GM23338 (cell line): ENCODE measurements at regions not wholly inside any gene's neighbourhood (a gene's known extent, or its start where the extent isn't known, plus 50 kb on each side); places are given as distances from the start of the nearest gene placed in this dataset.

Source experiments
- ATAC-seq: fragments of 200-7000 bp; cut with Tn5 transposase; 3 replicates; pipeline ENCODE4 v1.9.1; 2020
- DNase-seq: peaks from one replicate; pipeline ENCODE4 v3.0.0-alpha.2; 2015; ENCODE audit warnings: low spot score
- H2AFZ ChIP-seq: fragments of 200-600 bp; sonication (generic); 2 replicates; pipeline ENCODE4 v1.8.0; 2016; ENCODE audit warnings: antibody characterized with exemption, mild to moderate bottlenecking, moderate library complexity
- H3F3A ChIP-seq: fragments of 200-600 bp; sonication (generic); replicated peaks from 2 replicates; pipeline ENCODE4 v1.8.0; 2017; ENCODE audit warnings: antibody characterized with exemption, mixed run types, low read depth
- H3K27ac ChIP-seq: fragments of 200-600 bp; sonication (generic); 2 replicates; pipeline ENCODE4 v1.6.1; 2016; ENCODE audit warnings: low read depth
- H3K27me3 ChIP-seq: fragments of 200-600 bp; sonication (generic); 2 replicates; pipeline ENCODE4 v1.8.0; 2016; ENCODE audit warnings: mild to moderate bottlenecking, mixed run types, moderate library complexity; ENCODE audit not compliant: insufficient read depth
- H3K36me3 ChIP-seq: fragments of 200-600 bp; sonication (generic); 2 replicates; pipeline ENCODE4 v1.8.0; 2016; ENCODE audit warnings: mild to moderate bottlenecking; ENCODE audit not compliant: insufficient read depth
- H3K4me1 ChIP-seq: fragments of 200-600 bp; sonication (generic); 2 replicates; pipeline ENCODE4 v1.8.0; 2016; ENCODE audit warnings: mild to moderate bottlenecking, moderate library complexity; ENCODE audit not compliant: insufficient read depth
- H3K4me2 ChIP-seq: fragments of 200-600 bp; sonication (generic); 2 replicates; pipeline ENCODE4 v1.7.1; 2017; ENCODE audit warnings: mixed run types
- H3K4me3 ChIP-seq: fragments of 200-600 bp; sonication (generic); 2 replicates; pipeline ENCODE4 v1.6.1; 2016; ENCODE audit warnings: mixed run types
- H3K79me2 ChIP-seq: fragments of 200-600 bp; sonication (generic); replicated peaks from 2 replicates; pipeline ENCODE4 v1.8.0; 2017; ENCODE audit warnings: mild to moderate bottlenecking; ENCODE audit not compliant: insufficient read depth
- H3K9me2 ChIP-seq: fragments of 200-600 bp; sonication (generic); 2 replicates; pipeline ENCODE4 v1.8.0; 2017; ENCODE audit not compliant: insufficient read depth
- H4K20me1 ChIP-seq: fragments of 200-600 bp; sonication (generic); replicated peaks from 2 replicates; pipeline ENCODE4 v1.8.0; 2017; ENCODE audit warnings: mild to moderate bottlenecking; ENCODE audit not compliant: insufficient read depth
- H3K27ac Mint-ChIP-seq: 2 replicates; pipeline ENCODE4 v1.8.0; 2020; ENCODE audit warnings: inconsistent platforms, mild to moderate bottlenecking, moderate library complexity, mixed read lengths
- H3K27me3 Mint-ChIP-seq: 3 replicates; pipeline ENCODE4 v1.8.0; 2022; ENCODE audit warnings: low read depth, mild to moderate bottlenecking, moderate library complexity, mixed read lengths, inconsistent platforms; ENCODE audit not compliant: insufficient read depth, poor library complexity
- H3K36me3 Mint-ChIP-seq: 3 replicates; pipeline ENCODE4 v1.8.0; 2021; ENCODE audit warnings: low read depth, mild to moderate bottlenecking, inconsistent platforms, moderate library complexity, mixed read lengths
- H3K4me1 Mint-ChIP-seq: 3 replicates; pipeline ENCODE4 v1.8.0; 2020; ENCODE audit warnings: mild to moderate bottlenecking, inconsistent platforms, mixed read lengths
- H3K4me3 Mint-ChIP-seq: 3 replicates; pipeline ENCODE4 v1.8.0; 2021; ENCODE audit warnings: moderate library complexity, mild to moderate bottlenecking, inconsistent platforms, mixed read lengths
- H3K9me3 Mint-ChIP-seq: 3 replicates; pipeline ENCODE4 v1.8.0; 2020; ENCODE audit warnings: moderate library complexity, mild to moderate bottlenecking, inconsistent platforms, mixed read lengths
- CREB1 ChIP-seq: fragments of 250-450 bp; sonication (Bioruptor Pico); IDR thresholded peaks from 2 replicates; pipeline ENCODE4 v1.5.0; 2020; ENCODE audit warnings: low read depth, mild to moderate bottlenecking, moderate library complexity
- EZH2 ChIP-seq: fragments of 200-600 bp; sonication (generic); IDR thresholded peaks from one replicate; pipeline ENCODE4 v1.8.0; 2017; ENCODE audit warnings: antibody characterized with exemption, mild to moderate bottlenecking, low read depth; ENCODE audit not compliant: unreplicated experiment
- EZH2phosphoT487 ChIP-seq: fragments of 200-600 bp; sonication (generic); IDR thresholded peaks from one replicate; pipeline ENCODE4 v1.8.1; 2018; ENCODE audit warnings: antibody characterized with exemption; ENCODE audit not compliant: unreplicated experiment
- JUNB ChIP-seq: IDR thresholded peaks from one replicate; pipeline ENCODE4 v1.6.1; 2016; ENCODE audit warnings: antibody characterized with exemption; ENCODE audit not compliant: unreplicated experiment
- NANOG ChIP-seq: IDR thresholded peaks from 2 replicates; pipeline ENCODE4 v1.6.1; 2016; ENCODE audit warnings: antibody characterized with exemption, borderline replicate concordance
- POLR2AphosphoS5 ChIP-seq: IDR thresholded peaks from 2 replicates; pipeline ENCODE4 v1.6.1; 2016; ENCODE audit warnings: antibody characterized with exemption, low read depth
- STAT1 ChIP-seq: IDR thresholded peaks from one replicate; pipeline ENCODE4 v1.6.1; 2016; ENCODE audit warnings: antibody characterized with exemption; ENCODE audit not compliant: unreplicated experiment
- ZNF114 ChIP-seq: fragments of 250-450 bp; sonication (Bioruptor Pico); IDR thresholded peaks from 2 replicates; pipeline ENCODE4 v1.5.0; 2020; ENCODE audit warnings: mild to moderate bottlenecking, moderate library complexity
- ZNF331 ChIP-seq: fragments of 250-450 bp; sonication (Bioruptor Pico); IDR thresholded peaks from 2 replicates; pipeline ENCODE4 v1.5.0; 2020; ENCODE audit warnings: low read depth, mild to moderate bottlenecking, moderate library complexity
- TF ChIP-seq, protein P1 (sequence below): IDR thresholded peaks from 2 replicates; pipeline ENCODE4 v1.6.1; 2016; ENCODE audit warnings: antibody characterized with exemption
- TF ChIP-seq, protein P2 (sequence below), 2 experiments: fragments of 200-600 bp in 1 of 2; sonication (generic) in 1 of 2; conservative IDR thresholded peaks; 2 replicates each; pipeline versions ENCODE4 v1.5.1 to v1.6.1; 2016 to 2017; ENCODE audit warnings: antibody characterized with exemption in 2 of 2, low read depth in 2 of 2, mild to moderate bottlenecking in 2 of 2, moderate library complexity in 1 of 2
- TF ChIP-seq, protein P3 (sequence below): IDR thresholded peaks from one replicate; pipeline ENCODE4 v1.6.1; 2018; ENCODE audit warnings: antibody characterized with exemption; ENCODE audit not compliant: unreplicated experiment

DNA sequence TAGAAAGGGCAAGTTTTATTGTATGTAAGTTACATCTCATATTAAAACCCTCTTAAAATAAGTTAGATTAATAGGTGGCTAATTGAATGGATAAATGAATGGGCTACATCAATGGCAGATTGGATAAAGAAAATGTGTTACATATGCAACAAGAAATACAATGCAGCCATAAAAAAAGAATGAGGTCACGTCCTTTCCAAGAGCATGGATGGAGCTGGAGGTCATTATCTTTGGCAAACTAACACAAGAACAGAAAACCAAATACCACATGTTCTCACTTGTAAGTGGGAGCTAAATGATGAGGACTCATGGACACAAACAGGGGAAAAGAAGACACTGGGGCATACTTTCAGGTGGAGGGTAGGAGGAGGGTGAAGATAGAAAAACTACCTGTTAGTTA is 182.2 kb upstream of the GNAI1 start:
- Mint-ChIP-seq H3K27me3 (no peaks in the 10 kb centered on the region), H3K4me1 (no peaks in the 10 kb centered on the region; the same call in 2 of the 3 replicates), H3K4me3 (no peak overlapping the region), H3K27ac (no peak overlapping the region), H3K9me3 (peaks cover 5% of the 10 kb centered on the region), H3K36me3 (peaks cover 2% of the 10 kb centered on the region; the same call in 2 of the 3 replicates)
- Histone ChIP-seq H3K27me3 (no peaks in the 10 kb centered on the region), H3F3A (no peaks in the 10 kb centered on the region), H4K20me1 (no peaks in the 10 kb centered on the region), H3K9me2 (no peaks in the 10 kb centered on the region), H3K27ac (no peak overlapping the region), H3K4me1 (peaks cover 4% of the 10 kb centered on the region; the same call in 1 of the 2 replicates), H2AFZ (no peak overlapping the region), H3K4me3 (no peak overlapping the region), H3K4me2 (no peak overlapping the region), H3K79me2 (no peaks in the 10 kb centered on the region), H3K36me3 (0 out of 2 replicates have a peak, but pooled peaks cover 2% of the 10 kb centered on the region)
- DNase-seq (no peak), ATAC-seq (no peak)
- TF ChIP-seq, protein P1, sequence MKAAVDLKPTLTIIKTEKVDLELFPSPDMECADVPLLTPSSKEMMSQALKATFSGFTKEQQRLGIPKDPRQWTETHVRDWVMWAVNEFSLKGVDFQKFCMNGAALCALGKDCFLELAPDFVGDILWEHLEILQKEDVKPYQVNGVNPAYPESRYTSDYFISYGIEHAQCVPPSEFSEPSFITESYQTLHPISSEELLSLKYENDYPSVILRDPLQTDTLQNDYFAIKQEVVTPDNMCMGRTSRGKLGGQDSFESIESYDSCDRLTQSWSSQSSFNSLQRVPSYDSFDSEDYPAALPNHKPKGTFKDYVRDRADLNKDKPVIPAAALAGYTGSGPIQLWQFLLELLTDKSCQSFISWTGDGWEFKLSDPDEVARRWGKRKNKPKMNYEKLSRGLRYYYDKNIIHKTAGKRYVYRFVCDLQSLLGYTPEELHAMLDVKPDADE = no peak
- TF ChIP-seq, protein P2, sequence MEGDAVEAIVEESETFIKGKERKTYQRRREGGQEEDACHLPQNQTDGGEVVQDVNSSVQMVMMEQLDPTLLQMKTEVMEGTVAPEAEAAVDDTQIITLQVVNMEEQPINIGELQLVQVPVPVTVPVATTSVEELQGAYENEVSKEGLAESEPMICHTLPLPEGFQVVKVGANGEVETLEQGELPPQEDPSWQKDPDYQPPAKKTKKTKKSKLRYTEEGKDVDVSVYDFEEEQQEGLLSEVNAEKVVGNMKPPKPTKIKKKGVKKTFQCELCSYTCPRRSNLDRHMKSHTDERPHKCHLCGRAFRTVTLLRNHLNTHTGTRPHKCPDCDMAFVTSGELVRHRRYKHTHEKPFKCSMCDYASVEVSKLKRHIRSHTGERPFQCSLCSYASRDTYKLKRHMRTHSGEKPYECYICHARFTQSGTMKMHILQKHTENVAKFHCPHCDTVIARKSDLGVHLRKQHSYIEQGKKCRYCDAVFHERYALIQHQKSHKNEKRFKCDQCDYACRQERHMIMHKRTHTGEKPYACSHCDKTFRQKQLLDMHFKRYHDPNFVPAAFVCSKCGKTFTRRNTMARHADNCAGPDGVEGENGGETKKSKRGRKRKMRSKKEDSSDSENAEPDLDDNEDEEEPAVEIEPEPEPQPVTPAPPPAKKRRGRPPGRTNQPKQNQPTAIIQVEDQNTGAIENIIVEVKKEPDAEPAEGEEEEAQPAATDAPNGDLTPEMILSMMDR (conservative IDR thresholded peaks at IDR 0.05; ENCODE audit: low read depth in 2 of 2) = no peak
- TF ChIP-seq, protein P3, sequence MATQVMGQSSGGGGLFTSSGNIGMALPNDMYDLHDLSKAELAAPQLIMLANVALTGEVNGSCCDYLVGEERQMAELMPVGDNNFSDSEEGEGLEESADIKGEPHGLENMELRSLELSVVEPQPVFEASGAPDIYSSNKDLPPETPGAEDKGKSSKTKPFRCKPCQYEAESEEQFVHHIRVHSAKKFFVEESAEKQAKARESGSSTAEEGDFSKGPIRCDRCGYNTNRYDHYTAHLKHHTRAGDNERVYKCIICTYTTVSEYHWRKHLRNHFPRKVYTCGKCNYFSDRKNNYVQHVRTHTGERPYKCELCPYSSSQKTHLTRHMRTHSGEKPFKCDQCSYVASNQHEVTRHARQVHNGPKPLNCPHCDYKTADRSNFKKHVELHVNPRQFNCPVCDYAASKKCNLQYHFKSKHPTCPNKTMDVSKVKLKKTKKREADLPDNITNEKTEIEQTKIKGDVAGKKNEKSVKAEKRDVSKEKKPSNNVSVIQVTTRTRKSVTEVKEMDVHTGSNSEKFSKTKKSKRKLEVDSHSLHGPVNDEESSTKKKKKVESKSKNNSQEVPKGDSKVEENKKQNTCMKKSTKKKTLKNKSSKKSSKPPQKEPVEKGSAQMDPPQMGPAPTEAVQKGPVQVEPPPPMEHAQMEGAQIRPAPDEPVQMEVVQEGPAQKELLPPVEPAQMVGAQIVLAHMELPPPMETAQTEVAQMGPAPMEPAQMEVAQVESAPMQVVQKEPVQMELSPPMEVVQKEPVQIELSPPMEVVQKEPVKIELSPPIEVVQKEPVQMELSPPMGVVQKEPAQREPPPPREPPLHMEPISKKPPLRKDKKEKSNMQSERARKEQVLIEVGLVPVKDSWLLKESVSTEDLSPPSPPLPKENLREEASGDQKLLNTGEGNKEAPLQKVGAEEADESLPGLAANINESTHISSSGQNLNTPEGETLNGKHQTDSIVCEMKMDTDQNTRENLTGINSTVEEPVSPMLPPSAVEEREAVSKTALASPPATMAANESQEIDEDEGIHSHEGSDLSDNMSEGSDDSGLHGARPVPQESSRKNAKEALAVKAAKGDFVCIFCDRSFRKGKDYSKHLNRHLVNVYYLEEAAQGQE = no peak
- no peak for TF ChIP-seq ZNF114 (CRISPR knock-in tag)

DNA sequence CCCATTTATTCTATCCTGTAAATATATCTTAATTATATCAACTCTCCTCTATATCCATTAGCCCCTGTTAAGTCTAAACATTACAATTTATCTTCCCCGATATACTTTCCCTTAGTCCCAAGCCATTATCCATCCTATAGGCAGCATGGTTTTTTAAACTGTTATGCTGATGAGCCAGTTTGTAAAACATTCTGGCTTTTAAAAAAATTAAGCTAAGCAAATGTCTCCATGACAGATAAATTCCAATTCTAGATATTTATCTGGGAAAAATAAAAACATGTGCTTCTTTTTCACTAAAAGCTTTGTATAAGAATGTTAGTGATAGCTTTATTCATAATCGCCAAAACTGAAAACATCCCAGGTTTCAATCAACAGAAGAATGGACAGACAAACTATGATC is 183.2 kb upstream of the GNAI1 start:
- Histone ChIP-seq H2AFZ (no peak overlapping the region), H3K36me3 (0 out of 2 replicates have a peak, but pooled peaks cover 4% of the 10 kb centered on the region), H3K4me3 (no peak overlapping the region), H3F3A (no peaks in the 10 kb centered on the region), H4K20me1 (no peaks in the 10 kb centered on the region), H3K4me1 (peaks cover 4% of the 10 kb centered on the region; the same call in 1 of the 2 replicates), H3K4me2 (no peak overlapping the region), H3K79me2 (no peaks in the 10 kb centered on the region), H3K27me3 (no peaks in the 10 kb centered on the region), H3K27ac (no peak overlapping the region), H3K9me2 (no peaks in the 10 kb centered on the region)
- Mint-ChIP-seq H3K27ac (no peak overlapping the region), H3K27me3 (no peaks in the 10 kb centered on the region), H3K9me3 (peaks cover 15% of the 10 kb centered on the region), H3K36me3 (peaks cover 12% of the 10 kb centered on the region; the same call in 2 of the 3 replicates), H3K4me3 (no peak overlapping the region), H3K4me1 (no peaks in the 10 kb centered on the region; the same call in 2 of the 3 replicates)
- DNase-seq (no peak), ATAC-seq (no peak)
- TF ChIP-seq ZNF331 (CRISPR knock-in tag) (no peak), NANOG (no peak), STAT1 (no peak), ZNF114 (CRISPR knock-in tag) (no peak), CREB1 (CRISPR knock-in tag) (no peak), POLR2AphosphoS5 (no peak), EZH2 (no peak), EZH2phosphoT487 (no peak), JUNB (no peak)
- TF ChIP-seq, protein P3 = no peak
- TF ChIP-seq, protein P1 = no peak
